Panc1 (cell line): ENCODE measurements at regions not wholly inside any gene's neighbourhood (a gene's known extent, or its start where the extent isn't known, plus 50 kb on each side); places are given as distances from the start of the nearest gene placed in this dataset.

Experiments used
- ATAC-seq: fragments of 200-7000 bp; cut with Tn5 transposase; 2 replicates; pipeline ENCODE4 v1.9.1; 2020; ENCODE audit warnings: mild to moderate bottlenecking, moderate library complexity
- BruUV-seq: library from RNA; stranded (reverse); fragments of 400-500 nt; replicated peaks from 2 replicates; lab custom pipeline; 2021; lab: Mats Ljungman, UMichigan
- CTCF ChIA-PET: fragments of 300-600 bp; sonication (Branson Sonifier 250); formaldehyde crosslinking; loops from one replicate; lab custom pipeline; 2022; ENCODE audit warnings: antibody characterized with exemption; lab: Charles Lee
- POLR2A ChIA-PET: fragments of 300-600 bp; sonication (Branson Sonifier 250); formaldehyde crosslinking; loops from one replicate; lab custom pipeline; 2022; ENCODE audit warnings: antibody characterized with exemption; lab: Charles Lee
- DNase-seq: peaks from one replicate; pipeline ENCODE4 v3.0.0-alpha.2; 2010; ENCODE audit warnings: low read depth, low spot score
- H3K27ac ChIP-seq: 2 replicates; pipeline ENCODE4 v1.5.1; 2011; ENCODE audit warnings: mild to moderate bottlenecking, low read length, inconsistent platforms
- H3K27me3 ChIP-seq: fragments of 200-500 bp; sonication (Bioruptor generic); 2 replicates; pipeline ENCODE4 v1.6.0; 2014; ENCODE audit warnings: low read length, inconsistent platforms; ENCODE audit not compliant: control insufficient read depth, insufficient read depth
- H3K36me3 ChIP-seq: fragments of 200-500 bp; sonication (Bioruptor generic); 2 replicates; pipeline ENCODE4 v1.5.1; 2014; ENCODE audit warnings: inconsistent platforms, mild to moderate bottlenecking, low read length, moderate library complexity; ENCODE audit not compliant: control insufficient read depth, insufficient read depth
- H3K4me1 ChIP-seq: 2 replicates; pipeline ENCODE4 v1.5.1; 2011; ENCODE audit warnings: inconsistent platforms, mild to moderate bottlenecking, low read length, moderate library complexity; ENCODE audit not compliant: control insufficient read depth, insufficient read depth
- H3K4me3 ChIP-seq, 2 experiments: 2 replicates each; pipeline ENCODE4 v1.5.1; 2011 to 2012; ENCODE audit warnings: low read depth in 2 of 2, low read length in 2 of 2, mild to moderate bottlenecking in 2 of 2, inconsistent platforms in 1 of 2, moderate library complexity in 1 of 2
- H3K9me3 ChIP-seq: fragments of 200-500 bp; sonication (Bioruptor generic); 2 replicates; pipeline ENCODE4 v1.5.1; 2014; ENCODE audit warnings: low read depth, mild to moderate bottlenecking, inconsistent platforms, low read length, moderate library complexity; ENCODE audit not compliant: control insufficient read depth, insufficient read depth
- POLR2AphosphoS5 ChIP-seq: IDR thresholded peaks from 2 replicates; pipeline ENCODE4 v1.6.1; 2012; ENCODE audit warnings: mild to moderate bottlenecking, low read depth, low read length, moderate library complexity
- REST ChIP-seq, 2 experiments: IDR thresholded peaks; 2 replicates each; pipeline ENCODE4 v1.6.1; 2011 to 2012; ENCODE audit warnings: low read depth in 2 of 2, control low read depth in 1 of 2, low read length in 1 of 2, mild to moderate bottlenecking in 1 of 2, moderate library complexity in 1 of 2; ENCODE audit not compliant: insufficient read depth in 1 of 2
- SIN3A ChIP-seq: IDR thresholded peaks from 2 replicates; pipeline ENCODE4 v1.6.1; 2012; ENCODE audit warnings: low read depth, mild to moderate bottlenecking, low read length, moderate library complexity, borderline replicate concordance; ENCODE audit not compliant: insufficient read depth
- TCF7L2 ChIP-seq: IDR thresholded peaks from 2 replicates; pipeline ENCODE4 v1.6.1; 2011; ENCODE audit warnings: mild to moderate bottlenecking, low read depth, low read length, inconsistent platforms
- in situ Hi-C: cut with HindIII; loops from 2 replicates; pipeline ENCODE4 v1.10.0; 2016; ENCODE audit warnings: low sequenced_read_pairs, low pct_unique_long_range_greater_than_20kb
- intact Hi-C: fragments of 100-400 bp; cut with micrococcal nuclease; formaldehyde crosslinking; loops from one replicate; pipeline ENCODE4 v1.10.0; 2022; ENCODE audit not compliant: unreplicated experiment
- TF ChIP-seq, protein P1 (sequence below): fragments of 450-650 bp; IDR thresholded peaks from 2 replicates; pipeline ENCODE4 v1.5.1; 2017; ENCODE audit warnings: mild to moderate bottlenecking

DNA sequence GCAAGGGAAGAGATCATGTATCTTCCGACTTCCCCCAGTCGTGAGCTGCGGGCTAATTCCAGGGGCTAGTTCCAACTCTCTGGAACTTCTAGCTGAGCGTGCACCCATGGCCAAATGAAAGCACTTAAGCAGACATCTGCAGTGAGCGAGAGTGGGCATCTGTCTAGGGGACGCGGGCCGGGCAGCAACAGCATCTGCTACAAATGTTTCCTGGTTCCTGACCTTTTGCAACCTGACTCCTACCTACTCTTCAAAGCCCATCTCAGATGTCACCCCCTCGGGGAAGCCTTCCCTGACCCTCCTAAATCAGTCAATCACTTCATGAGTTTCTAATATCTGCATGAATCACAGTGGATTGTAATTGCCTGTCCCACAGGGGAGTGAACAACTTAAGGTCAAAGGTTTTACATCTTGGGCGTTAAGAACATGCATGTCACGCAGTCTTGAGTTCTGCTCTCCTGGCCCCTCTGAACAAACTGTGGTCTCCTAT lies 141.9 kb downstream of the CEBPB start:
- TF ChIP-seq REST (IDR thresholded peaks at IDR 0.05; ENCODE audit: insufficient read depth in 1 of 2, low read depth in 2 of 2, low read length in 1 of 2) (no peak), TCF7L2 (no peak), POLR2AphosphoS5 (no peak), SIN3A (no peak)
- TF ChIP-seq, protein P1, sequence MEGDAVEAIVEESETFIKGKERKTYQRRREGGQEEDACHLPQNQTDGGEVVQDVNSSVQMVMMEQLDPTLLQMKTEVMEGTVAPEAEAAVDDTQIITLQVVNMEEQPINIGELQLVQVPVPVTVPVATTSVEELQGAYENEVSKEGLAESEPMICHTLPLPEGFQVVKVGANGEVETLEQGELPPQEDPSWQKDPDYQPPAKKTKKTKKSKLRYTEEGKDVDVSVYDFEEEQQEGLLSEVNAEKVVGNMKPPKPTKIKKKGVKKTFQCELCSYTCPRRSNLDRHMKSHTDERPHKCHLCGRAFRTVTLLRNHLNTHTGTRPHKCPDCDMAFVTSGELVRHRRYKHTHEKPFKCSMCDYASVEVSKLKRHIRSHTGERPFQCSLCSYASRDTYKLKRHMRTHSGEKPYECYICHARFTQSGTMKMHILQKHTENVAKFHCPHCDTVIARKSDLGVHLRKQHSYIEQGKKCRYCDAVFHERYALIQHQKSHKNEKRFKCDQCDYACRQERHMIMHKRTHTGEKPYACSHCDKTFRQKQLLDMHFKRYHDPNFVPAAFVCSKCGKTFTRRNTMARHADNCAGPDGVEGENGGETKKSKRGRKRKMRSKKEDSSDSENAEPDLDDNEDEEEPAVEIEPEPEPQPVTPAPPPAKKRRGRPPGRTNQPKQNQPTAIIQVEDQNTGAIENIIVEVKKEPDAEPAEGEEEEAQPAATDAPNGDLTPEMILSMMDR = no peak
- in situ Hi-C loops (no loop called here), intact Hi-C loops (no loop called here)
- H3K27me3 ChIP-seq = no peaks in the 10 kb centered on the region
- BruUV-seq = no TSS peak
- no peak overlapping the region for H3K27ac ChIP-seq
- ChIA-PET CTCF (interaction anchor here (0.6 kb wide), 1 partner anchor 642 kb away, joined by 5 read pairs; no protein-coding TSS in a partner anchor), POLR2A (interaction anchor here (1.0 kb wide), 1 partner anchor 40 kb away, joined by 3 read pairs; no protein-coding TSS in a partner anchor)
- DNase-seq = no peak
- H3K9me3 ChIP-seq = no peaks in the 10 kb centered on the region
- H3K4me3 ChIP-seq = no peak overlapping the region
- no peaks in the 10 kb centered on the region for H3K36me3 ChIP-seq
- no peaks in the 10 kb centered on the region for H3K4me1 ChIP-seq
- ATAC-seq = no peak

GRCh38 chr20:50333131-50333670 lies 142.6 kb downstream of the CEBPB start:
- in situ Hi-C loops = no loop called here
- Histone ChIP-seq H3K9me3 (no peaks in the 10 kb centered on the region), H3K4me1 (no peaks in the 10 kb centered on the region; the same call in 1 of the 2 replicates), H3K27ac (no peak overlapping the region), H3K27me3 (no peaks in the 10 kb centered on the region), H3K36me3 (no peaks in the 10 kb centered on the region), H3K4me3 (no peak overlapping the region)
- intact Hi-C loops = no loop called here
- POLR2A ChIA-PET = interaction anchor here (1.0 kb wide), 1 partner anchor 41 kb away, joined by 3 read pairs; no protein-coding TSS in a partner anchor
- no peak for DNase-seq
- no TSS peak for BruUV-seq
- no peak for TF ChIP-seq SIN3A
- TF ChIP-seq, protein P1 = no peak
- no peak for TF ChIP-seq POLR2AphosphoS5
- no peak for TF ChIP-seq REST (IDR thresholded peaks at IDR 0.05; ENCODE audit: insufficient read depth in 1 of 2, low read depth in 2 of 2, low read length in 1 of 2)
- TF ChIP-seq TCF7L2 = no peak
- CTCF ChIA-PET = interaction anchor here (0.6 to 0.7 kb wide), 2 partner anchors 20 to 643 kb away, joined by 5 read pairs; no protein-coding TSS in a partner anchor
- ATAC-seq = no peak
